IPS-15b (cell line): ENCODE measurements at regions not wholly inside any gene's neighbourhood (a gene's known extent, or its start where the extent isn't known, plus 50 kb on each side); places are given as distances from the start of the nearest gene placed in this dataset.

ENCODE experiments used
- H3K27me3 ChIP-seq: one replicate; pipeline ENCODE4 v1.6.1; 2013; ENCODE audit warnings: low read length; ENCODE audit not compliant: control insufficient read depth, insufficient read depth
- H3K36me3 ChIP-seq: one replicate; pipeline ENCODE4 v1.6.1; 2013; ENCODE audit warnings: low read length; ENCODE audit not compliant: control insufficient read depth, insufficient read depth
- H3K4me1 ChIP-seq: one replicate; pipeline ENCODE4 v1.6.1; 2013; ENCODE audit warnings: mild to moderate bottlenecking, low read length; ENCODE audit not compliant: control insufficient read depth, insufficient read depth
- H3K4me3 ChIP-seq: one replicate; pipeline ENCODE4 v1.5.1; 2013; ENCODE audit warnings: low read depth, low read length
- H3K9ac ChIP-seq: one replicate; pipeline ENCODE4 v1.6.1; 2013; ENCODE audit warnings: low read depth, mild to moderate bottlenecking, low read length
- H3K9me3 ChIP-seq: one replicate; pipeline ENCODE4 v1.6.1; 2013; ENCODE audit warnings: mild to moderate bottlenecking, low read length; ENCODE audit not compliant: control insufficient read depth, insufficient read depth

DNA sequence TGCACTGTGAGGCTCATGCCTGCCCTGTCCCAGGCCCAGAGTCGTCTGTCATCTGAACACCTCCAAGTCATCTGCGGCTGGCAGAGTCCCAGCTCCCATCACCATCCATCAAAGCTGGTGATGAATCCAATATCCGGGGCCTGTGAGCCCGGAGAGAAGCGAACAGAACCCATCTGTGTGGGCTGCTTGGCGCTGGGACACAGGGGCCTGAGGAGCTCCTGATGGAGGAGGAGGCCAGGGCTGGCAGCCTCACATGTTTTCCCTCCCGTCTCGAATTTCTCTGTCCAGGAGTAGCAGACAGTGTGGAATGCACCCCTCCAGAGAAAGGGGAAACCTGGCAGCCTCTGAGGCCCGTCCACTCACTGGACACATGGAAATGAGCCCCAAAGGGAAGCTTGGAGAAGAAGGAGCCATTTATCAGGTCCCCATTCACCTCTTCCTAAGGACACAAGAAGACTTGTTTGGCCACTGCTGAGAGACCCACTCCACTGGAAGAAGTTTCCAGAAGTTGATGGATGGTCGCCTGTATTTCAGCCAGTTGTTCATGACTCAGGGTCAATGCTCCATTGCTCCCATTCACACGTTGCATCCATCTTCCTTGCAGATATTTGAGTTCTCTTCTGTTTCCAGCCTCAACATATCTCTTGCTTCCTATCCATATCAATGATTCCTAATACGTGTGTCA lies 307.5 kb upstream of the SULF2 start:
- Histone ChIP-seq H3K27me3 (no peaks in the 10 kb centered on the region), H3K36me3 (no peaks in the 10 kb centered on the region), H3K9me3 (no peaks in the 10 kb centered on the region), H3K4me1 (no peaks in the 10 kb centered on the region), H3K4me3 (no peak overlapping the region), H3K9ac (no peak overlapping the region)

DNA sequence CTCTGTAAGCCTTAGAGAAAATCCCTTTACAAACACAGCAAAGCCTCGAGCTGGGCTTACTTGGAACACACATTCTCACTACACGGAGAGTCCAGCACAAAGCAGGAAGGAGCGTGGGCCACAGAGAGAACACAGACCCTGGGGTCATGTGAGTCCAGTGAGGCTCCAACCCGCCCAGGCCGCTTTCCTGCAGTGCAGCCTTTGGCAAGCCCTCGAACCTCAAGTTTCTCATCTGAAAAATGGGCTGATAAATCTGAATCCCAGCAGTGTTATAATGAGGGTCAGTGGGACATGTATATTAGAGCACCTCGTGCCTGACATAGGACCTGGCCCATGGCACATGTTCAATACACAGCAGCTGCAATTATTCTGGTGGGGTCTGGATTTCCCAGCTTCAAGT lies 305.5 kb upstream of the SULF2 start:
- Histone ChIP-seq H3K9me3 (no peaks in the 10 kb centered on the region), H3K4me1 (no peaks in the 10 kb centered on the region), H3K27me3 (no peaks in the 10 kb centered on the region), H3K9ac (no peak overlapping the region), H3K36me3 (no peaks in the 10 kb centered on the region), H3K4me3 (no peak overlapping the region)

DNA sequence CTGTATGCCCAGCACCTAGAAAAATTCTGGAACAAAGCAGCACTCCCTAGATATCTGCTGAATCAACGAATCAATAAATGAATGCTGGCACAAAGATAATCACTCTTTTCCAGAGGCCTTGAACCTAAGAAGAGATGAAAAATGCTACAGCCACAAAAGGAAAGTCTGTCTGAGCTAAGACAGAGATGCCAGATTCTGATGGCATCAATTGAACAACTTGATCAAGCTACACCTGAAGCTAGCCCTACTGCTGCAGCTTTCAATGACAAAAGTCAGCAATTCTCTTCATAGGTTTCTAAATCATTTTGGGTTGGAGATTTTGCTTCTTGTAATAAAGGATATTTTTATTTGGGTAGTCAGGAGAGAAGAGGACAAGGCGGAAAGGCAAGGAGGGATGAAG lies 305.0 kb upstream of the SULF2 start:
- H3K27me3 ChIP-seq: no peaks in the 10 kb centered on the region
- H3K36me3 ChIP-seq: no peaks in the 10 kb centered on the region
- no peaks in the 10 kb centered on the region for H3K9me3 ChIP-seq
- H3K9ac ChIP-seq: no peak overlapping the region
- no peaks in the 10 kb centered on the region for H3K4me1 ChIP-seq
- H3K4me3 ChIP-seq: no peak overlapping the region

DNA sequence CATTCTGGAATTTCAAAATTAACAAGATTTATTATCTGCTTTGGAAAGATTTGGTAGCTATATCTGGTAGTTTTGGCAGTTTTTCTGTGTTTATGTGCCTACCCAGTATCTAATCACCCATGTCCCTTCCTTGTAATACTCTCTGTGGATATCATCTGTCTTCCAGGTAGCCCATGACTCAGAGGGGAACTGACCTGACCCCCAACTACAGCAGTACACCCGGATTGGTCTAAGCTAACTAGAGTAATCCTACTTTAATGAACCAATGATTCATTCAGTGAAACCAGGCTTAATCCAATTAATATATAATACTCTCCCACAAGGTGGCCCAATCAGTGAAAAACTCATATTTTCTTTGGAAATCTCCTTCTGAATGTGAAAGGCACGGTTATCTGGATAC lies 295.3 kb upstream of the SULF2 start:
- H3K4me1 ChIP-seq: no peaks in the 10 kb centered on the region
- no peak overlapping the region for H3K4me3 ChIP-seq
- no peaks in the 10 kb centered on the region for H3K27me3 ChIP-seq
- H3K36me3 ChIP-seq: no peaks in the 10 kb centered on the region
- no peak overlapping the region for H3K9ac ChIP-seq
- peaks cover 4% of the 10 kb centered on the region for H3K9me3 ChIP-seq

DNA sequence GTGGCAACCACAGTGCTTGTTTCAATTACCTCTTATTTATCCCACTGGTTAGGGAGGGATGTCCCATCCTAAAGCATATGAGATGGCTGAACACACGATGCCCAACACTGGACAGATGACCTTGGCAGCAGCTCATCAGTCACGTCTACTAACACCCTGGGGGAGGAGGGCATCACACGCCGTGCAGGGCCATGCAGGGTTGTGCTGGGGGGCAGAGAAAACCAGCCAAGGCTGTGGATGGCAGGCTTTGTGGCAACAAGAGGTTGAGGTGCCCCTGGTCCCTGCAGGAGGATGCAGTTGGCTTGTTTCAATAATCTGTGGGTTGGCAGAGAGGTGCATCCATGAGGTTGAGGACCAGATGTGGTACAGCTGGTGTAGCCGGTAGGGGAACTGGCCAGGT lies 293.7 kb upstream of the SULF2 start:
- Histone ChIP-seq H3K27me3 (no peaks in the 10 kb centered on the region), H3K36me3 (no peaks in the 10 kb centered on the region), H3K9me3 (peaks cover 1% of the 10 kb centered on the region), H3K4me1 (no peaks in the 10 kb centered on the region), H3K4me3 (no peak overlapping the region), H3K9ac (no peak overlapping the region)

DNA sequence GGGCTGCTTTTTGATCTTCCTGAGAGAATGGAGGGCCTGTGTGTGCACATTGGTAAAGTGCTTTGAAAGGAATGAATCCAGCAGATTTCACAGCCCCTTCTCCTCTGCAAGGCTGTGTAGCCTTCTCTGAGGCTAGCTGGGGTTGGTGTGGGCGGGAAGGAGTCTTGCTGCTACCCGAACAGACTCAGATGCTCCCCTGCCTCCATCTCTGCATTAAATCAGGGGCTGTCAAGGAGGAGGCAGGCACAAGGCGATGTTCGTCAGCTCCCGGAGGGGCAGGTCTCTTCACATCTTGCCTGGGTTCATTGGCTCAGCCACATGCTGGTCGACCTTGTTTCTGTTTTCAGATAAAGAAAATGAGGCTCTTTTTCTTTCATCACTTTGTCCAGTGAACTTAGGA lies 291.5 kb upstream of the SULF2 start:
- Histone ChIP-seq H3K9ac (no peak overlapping the region), H3K36me3 (no peaks in the 10 kb centered on the region), H3K27me3 (no peaks in the 10 kb centered on the region), H3K4me3 (no peak overlapping the region), H3K9me3 (no peaks in the 10 kb centered on the region), H3K4me1 (no peaks in the 10 kb centered on the region)

DNA sequence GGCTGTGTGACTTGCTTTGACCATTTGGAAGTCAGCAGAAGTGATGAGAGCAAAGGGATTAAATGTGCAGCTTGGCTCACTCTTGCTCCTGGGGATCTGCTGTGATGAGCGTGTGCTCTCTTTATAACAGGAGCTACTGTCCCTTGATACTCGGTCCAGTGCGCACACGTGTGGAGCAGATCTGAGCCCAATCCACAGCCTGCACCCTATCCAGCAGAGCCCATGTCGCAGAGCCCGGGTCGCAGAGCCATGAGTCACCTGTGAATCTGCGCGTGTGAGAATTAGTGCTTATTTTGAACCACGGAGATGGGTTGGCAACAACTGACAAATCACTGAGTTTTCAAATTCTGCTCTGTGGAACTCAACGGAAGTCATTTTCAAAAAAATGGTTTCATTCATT lies 291.0 kb upstream of the SULF2 start:
- Histone ChIP-seq H3K4me1 (no peaks in the 10 kb centered on the region), H3K9me3 (no peaks in the 10 kb centered on the region), H3K4me3 (no peak overlapping the region), H3K27me3 (no peaks in the 10 kb centered on the region), H3K9ac (no peak overlapping the region), H3K36me3 (no peaks in the 10 kb centered on the region)

DNA sequence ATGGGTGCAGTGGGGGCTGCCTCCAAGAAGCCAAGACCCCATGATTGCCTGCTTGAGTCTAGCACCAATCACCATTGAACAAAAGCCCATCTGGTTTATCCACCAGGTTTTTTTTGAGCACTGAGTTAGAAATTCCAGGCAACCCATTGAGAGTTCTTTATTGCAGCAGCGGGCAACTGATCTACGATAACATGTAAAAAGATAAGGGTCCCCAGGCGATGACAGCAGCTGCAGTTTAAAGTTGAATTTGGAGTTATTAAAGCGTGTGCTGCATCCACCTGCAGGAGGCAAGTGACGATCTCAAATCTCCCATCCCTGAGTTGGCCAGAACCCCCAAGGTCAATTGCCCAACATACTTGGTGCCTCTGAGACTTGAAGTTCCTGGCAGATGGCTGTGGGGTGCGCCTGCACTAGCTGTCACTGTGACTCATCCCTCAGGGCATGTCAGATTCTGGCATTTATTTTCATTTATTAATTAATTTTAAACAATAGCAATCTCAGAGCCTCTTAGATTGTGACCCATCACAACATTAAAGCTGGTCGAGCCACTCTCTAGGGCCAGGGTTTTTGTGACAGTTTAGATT lies 290.4 kb upstream of the SULF2 start:
- Histone ChIP-seq H3K9me3 (no peaks in the 10 kb centered on the region), H3K4me3 (no peak overlapping the region), H3K27me3 (no peaks in the 10 kb centered on the region), H3K4me1 (no peaks in the 10 kb centered on the region), H3K9ac (no peak overlapping the region), H3K36me3 (no peaks in the 10 kb centered on the region)

DNA sequence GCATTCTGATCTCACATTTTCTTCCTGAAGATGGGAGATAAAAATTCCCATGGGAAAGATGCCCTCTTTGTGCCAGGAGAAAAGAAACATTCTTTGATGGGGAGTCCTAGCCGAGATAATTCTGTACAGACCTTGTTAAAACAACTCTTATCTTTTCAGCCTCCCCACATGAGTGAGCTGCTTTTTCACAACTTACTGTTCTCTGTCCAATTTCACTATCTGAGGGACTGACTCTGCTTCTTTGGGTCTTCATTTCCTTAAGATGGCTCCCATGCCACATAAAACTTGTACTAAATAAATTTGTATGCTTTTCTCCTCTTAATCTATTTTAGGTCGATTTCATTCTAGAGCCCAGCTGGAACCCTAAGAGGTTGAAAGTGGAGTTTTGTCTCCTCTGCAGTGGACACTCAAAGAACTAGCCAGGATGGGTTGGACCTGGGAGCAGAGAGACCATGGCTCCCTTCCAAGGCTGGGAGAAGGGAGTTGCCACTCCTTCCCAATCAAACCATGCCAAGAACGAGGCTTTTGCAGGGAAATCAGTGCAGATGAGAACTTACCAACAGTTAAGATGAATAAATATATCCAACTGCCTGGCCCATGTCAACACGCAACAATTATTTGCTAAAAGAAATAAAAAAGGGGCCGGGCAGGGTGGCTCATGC lies 285.8 kb upstream of the SULF2 start:
- Histone ChIP-seq H3K9me3 (no peaks in the 10 kb centered on the region), H3K36me3 (no peaks in the 10 kb centered on the region), H3K9ac (no peak overlapping the region), H3K27me3 (no peaks in the 10 kb centered on the region), H3K4me1 (no peaks in the 10 kb centered on the region), H3K4me3 (no peak overlapping the region)

DNA sequence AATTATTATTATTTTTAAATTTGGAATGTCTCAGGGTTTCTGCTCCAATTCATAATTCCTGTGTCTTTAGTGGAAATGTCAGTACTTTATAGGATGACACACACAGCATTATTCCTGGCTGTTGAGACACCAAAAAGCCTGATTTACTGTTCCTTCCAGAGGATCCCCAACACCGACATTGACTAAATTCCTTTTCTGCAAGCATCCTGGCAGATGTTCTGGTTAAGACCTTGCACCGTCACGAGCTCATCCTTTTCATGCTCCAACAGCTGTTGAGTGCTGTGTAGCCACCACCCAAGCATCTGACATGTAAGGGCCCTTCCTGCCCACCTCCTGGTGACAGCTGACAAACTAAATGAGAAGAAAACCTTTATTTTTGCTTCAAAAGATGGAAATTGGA lies 284.3 kb upstream of the SULF2 start:
- H3K27me3 ChIP-seq: no peaks in the 10 kb centered on the region
- H3K4me1 ChIP-seq: no peaks in the 10 kb centered on the region
- no peak overlapping the region for H3K4me3 ChIP-seq
- no peak overlapping the region for H3K9ac ChIP-seq
- no peaks in the 10 kb centered on the region for H3K36me3 ChIP-seq
- no peaks in the 10 kb centered on the region for H3K9me3 ChIP-seq

DNA sequence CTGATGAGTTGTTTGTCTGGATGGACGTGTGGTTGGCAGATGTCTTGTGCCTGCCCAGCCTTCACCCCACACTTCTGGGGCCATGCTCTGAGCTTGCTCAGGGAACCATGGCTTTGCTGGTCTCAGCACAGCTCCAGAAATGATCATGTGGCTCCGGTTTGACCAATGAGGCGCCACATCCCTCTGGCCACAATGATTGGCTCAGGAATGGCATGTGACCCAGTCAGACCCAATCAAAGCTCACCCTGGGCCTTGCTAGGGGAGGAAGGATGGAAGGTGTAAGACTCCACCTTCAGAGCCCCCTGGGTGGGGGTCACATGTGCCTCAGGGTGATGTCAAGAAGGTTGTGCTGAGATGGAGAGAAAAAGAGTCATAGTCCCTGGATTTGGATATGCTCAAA lies 281.6 kb upstream of the SULF2 start:
- H3K4me3 ChIP-seq: no peak overlapping the region
- no peaks in the 10 kb centered on the region for H3K9me3 ChIP-seq

DNA sequence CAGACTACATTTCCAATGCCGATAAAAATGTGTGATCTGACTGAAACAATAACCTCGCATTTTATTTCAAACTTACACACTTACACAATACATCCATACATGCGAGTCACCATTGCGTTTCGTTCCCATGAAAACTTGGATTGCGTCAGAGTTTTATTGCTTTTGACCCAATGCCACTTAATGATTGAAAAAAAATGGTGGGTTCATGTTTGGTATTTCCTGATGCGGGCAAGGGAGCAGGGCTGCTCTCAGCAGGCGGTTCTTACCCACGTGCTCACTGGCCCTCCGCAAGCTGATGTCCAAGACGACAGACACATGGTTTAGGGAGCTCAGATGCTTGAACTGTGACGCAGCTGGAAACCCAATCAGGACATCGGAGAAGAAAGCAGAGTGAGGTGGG lies 281.0 kb upstream of the SULF2 start:
- Histone ChIP-seq H3K4me1 (no peaks in the 10 kb centered on the region), H3K4me3 (no peak overlapping the region), H3K27me3 (no peaks in the 10 kb centered on the region), H3K9me3 (no peaks in the 10 kb centered on the region), H3K36me3 (no peaks in the 10 kb centered on the region), H3K9ac (no peak overlapping the region)

More for the DNA sequence above, 281.6 kb upstream of the SULF2 start:
- no peak overlapping the region for H3K9ac ChIP-seq
- no peaks in the 10 kb centered on the region for H3K36me3 ChIP-seq
- no peaks in the 10 kb centered on the region for H3K27me3 ChIP-seq
- no peaks in the 10 kb centered on the region for H3K4me1 ChIP-seq
